Gastrocnemius medialis (tissue), 4 donors: ENCODE measurements at regions not wholly inside any gene's neighbourhood (a gene's known extent, or its start where the extent isn't known, plus 50 kb on each side); places are given as distances from the start of the nearest gene placed in this dataset.

Experiments used
- CTCF ChIP-seq, 5 experiments: fragments of 450-650 bp in 3 of 5; fragments of 200-600 bp in 2 of 5; sonication (generic) in 2 of 5; IDR thresholded peaks in 4 of 5; conservative IDR thresholded peaks in 1 of 5; 1 replicate in 4 of 5; 2 replicates in 1 of 5; pipeline ENCODE4 v1.5.1; 2016 to 2019; ENCODE audit warnings: antibody characterized with exemption in 5 of 5, mild to moderate bottlenecking in 3 of 5, moderate library complexity in 3 of 5
- POLR2A ChIP-seq, 2 donors: fragments of 450-650 bp; IDR thresholded peaks; one replicate each; pipeline ENCODE4 v1.6.1; 2017; ENCODE audit warnings: antibody characterized with exemption in 2 of 2, mild to moderate bottlenecking in 2 of 2, moderate library complexity in 2 of 2

GRCh38 chr2:215707608-215708007 is 271.7 kb upstream of the FN1 start:
- TF ChIP-seq POLR2A (IDR thresholded peaks at IDR 0.05) = no peak
- TF ChIP-seq CTCF (IDR thresholded peaks at IDR 0.05 in 4 of 5, conservative IDR thresholded peaks at IDR 0.05 in 1 of 5) = no peak
